DND-41 (cell line): ENCODE measurements at regions not wholly inside any gene's neighbourhood (a gene's known extent, or its start where the extent isn't known, plus 50 kb on each side); places are given as distances from the start of the nearest gene placed in this dataset.

ENCODE experiments used
- EZH2 ChIP-seq: IDR thresholded peaks from 3 replicates; pipeline ENCODE4 v1.6.1; 2012; ENCODE audit warnings: borderline replicate concordance, low read depth, mild to moderate bottlenecking, moderate library complexity, low read length, inconsistent platforms; ENCODE audit not compliant: severe bottlenecking
- TF ChIP-seq, protein P1 (sequence below): IDR thresholded peaks from 2 replicates; pipeline ENCODE4 v1.5.1; 2012; ENCODE audit warnings: borderline replicate concordance, low read length, moderate library complexity, mild to moderate bottlenecking; ENCODE audit not compliant: poor library complexity, severe bottlenecking; ENCODE audit errors: extremely low read depth

DNA sequence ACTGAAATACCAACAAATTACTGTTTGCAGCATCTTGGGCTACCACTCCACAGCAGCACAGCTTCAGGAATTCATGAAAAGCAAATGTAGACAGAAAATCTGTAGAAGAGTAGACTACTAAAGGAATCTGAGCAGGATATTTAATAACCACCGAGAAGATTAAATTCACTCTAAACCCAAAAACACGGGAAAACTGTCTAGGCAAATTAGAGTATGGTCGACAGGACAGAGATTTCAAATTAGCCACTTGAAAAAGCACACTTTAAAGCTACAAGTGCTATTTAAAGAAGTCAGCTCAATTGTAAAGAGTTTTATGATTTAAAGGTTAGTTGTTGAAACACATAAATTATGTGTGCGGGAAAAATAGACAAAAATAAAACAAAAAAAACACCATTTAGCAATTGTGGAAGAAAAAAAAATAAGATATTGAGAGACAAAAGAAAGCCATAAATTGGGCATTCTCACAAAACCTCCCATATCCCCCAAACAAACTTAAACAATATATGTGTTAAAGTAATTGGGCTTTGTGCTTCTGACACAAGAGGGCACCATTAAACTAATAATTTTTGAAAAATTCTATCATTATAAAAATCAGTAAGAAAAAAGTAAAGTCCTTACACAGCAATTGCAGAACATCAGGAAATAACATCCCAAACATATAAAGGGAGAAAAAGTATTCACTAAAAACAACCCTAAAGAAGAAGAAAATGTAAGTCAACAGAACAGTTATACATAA lies 880.8 kb downstream of the TECRL start:
- TF ChIP-seq, protein P1, sequence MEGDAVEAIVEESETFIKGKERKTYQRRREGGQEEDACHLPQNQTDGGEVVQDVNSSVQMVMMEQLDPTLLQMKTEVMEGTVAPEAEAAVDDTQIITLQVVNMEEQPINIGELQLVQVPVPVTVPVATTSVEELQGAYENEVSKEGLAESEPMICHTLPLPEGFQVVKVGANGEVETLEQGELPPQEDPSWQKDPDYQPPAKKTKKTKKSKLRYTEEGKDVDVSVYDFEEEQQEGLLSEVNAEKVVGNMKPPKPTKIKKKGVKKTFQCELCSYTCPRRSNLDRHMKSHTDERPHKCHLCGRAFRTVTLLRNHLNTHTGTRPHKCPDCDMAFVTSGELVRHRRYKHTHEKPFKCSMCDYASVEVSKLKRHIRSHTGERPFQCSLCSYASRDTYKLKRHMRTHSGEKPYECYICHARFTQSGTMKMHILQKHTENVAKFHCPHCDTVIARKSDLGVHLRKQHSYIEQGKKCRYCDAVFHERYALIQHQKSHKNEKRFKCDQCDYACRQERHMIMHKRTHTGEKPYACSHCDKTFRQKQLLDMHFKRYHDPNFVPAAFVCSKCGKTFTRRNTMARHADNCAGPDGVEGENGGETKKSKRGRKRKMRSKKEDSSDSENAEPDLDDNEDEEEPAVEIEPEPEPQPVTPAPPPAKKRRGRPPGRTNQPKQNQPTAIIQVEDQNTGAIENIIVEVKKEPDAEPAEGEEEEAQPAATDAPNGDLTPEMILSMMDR = peak; percentile 30
- no peak for TF ChIP-seq EZH2
